RWPE2 (cell line): ENCODE measurements at regions not wholly inside any gene's neighbourhood (a gene's known extent, or its start where the extent isn't known, plus 50 kb on each side); places are given as distances from the start of the nearest gene placed in this dataset.

Experiments
- ATAC-seq: fragments of 200-7000 bp; cut with Tn5 transposase; 3 replicates; pipeline ENCODE4 v1.9.1; 2021; ENCODE audit warnings: low read depth
- DNase-seq: peaks from one replicate; pipeline ENCODE4 v3.0.0-alpha.2; 2020; ENCODE audit warnings: low spot score
- H3K27ac ChIP-seq: fragments of 450-650 bp; 2 replicates; pipeline ENCODE4 v1.5.1; 2017; ENCODE audit warnings: mild to moderate bottlenecking; ENCODE audit not compliant: poor library complexity, severe bottlenecking
- H3K27me3 ChIP-seq: fragments of 250-450 bp; sonication (Bioruptor Pico); 2 replicates; pipeline ENCODE4 v1.5.1; 2021; ENCODE audit warnings: mild to moderate bottlenecking, moderate library complexity; ENCODE audit not compliant: insufficient read depth, poor library complexity, severe bottlenecking
- H3K36me3 ChIP-seq: fragments of 250-450 bp; sonication (Bioruptor Pico); 2 replicates; pipeline ENCODE4 v1.5.1; 2020; ENCODE audit warnings: low read depth, mild to moderate bottlenecking, moderate library complexity
- H3K4me1 ChIP-seq: fragments of 250-450 bp; sonication (Bioruptor Pico); 2 replicates; pipeline ENCODE4 v1.5.1; 2021; ENCODE audit warnings: mild to moderate bottlenecking, moderate library complexity; ENCODE audit not compliant: insufficient read depth, poor library complexity, severe bottlenecking
- H3K4me3 ChIP-seq: fragments of 250-450 bp; sonication (Bioruptor Pico); 2 replicates; pipeline ENCODE4 v1.5.1; 2021; ENCODE audit warnings: mild to moderate bottlenecking, moderate library complexity; ENCODE audit not compliant: severe bottlenecking
- H3K9me3 ChIP-seq: fragments of 250-450 bp; sonication (Bioruptor Pico); 2 replicates; pipeline ENCODE4 v1.5.1; 2021; ENCODE audit warnings: mild to moderate bottlenecking, moderate library complexity; ENCODE audit not compliant: severe bottlenecking
- TF ChIP-seq, protein P1 (sequence below): fragments of 450-650 bp; IDR thresholded peaks from one replicate; pipeline ENCODE4 v1.5.1; 2017; ENCODE audit warnings: mild to moderate bottlenecking, moderate library complexity; ENCODE audit not compliant: poor library complexity, severe bottlenecking

DNA sequence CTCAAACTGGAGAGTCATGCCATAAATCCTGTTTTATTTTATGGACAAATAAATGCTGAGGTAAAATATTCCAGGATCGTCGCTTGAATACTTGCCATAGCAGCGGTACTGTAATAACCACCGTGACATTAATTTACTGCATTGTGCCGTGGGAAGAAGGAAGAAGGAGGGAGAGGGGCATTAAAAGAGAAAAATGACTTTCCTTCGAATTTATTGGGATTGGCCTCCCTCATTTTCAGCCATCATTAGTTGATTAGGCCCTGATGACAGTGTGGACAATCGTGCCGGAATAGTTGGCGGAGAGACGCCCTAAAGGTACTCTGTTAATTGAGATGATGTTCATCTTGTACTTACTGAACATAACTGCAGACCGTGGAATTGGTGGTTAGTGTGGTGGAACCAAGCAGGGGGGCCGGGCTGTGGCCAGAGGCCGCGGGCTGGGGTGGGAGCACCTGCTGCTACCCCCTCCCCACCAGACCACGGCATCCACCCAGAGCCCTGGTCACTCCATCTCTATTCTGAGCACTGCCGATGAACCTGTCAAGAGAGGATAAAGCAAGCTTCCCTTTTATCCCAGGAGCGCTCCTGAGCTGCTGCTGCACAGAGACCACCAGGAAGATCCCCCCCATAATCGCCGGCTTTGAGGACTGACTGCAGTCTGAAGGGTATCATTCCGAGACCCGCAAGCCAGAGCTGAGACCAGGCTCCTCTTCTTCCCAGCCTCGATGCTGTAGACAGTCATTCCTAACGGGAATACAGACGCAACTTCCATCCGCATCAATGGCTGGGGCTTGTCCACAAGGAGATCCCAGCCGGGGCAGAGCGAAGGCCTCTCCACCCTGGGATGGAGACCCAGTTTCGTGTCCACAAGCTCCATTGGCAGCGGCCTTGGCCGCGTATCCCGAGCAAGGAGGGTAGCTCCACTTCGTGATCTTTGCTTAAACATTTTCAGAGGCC, 168.3 kb upstream of the TSHZ3 start:
- TF ChIP-seq, protein P1, sequence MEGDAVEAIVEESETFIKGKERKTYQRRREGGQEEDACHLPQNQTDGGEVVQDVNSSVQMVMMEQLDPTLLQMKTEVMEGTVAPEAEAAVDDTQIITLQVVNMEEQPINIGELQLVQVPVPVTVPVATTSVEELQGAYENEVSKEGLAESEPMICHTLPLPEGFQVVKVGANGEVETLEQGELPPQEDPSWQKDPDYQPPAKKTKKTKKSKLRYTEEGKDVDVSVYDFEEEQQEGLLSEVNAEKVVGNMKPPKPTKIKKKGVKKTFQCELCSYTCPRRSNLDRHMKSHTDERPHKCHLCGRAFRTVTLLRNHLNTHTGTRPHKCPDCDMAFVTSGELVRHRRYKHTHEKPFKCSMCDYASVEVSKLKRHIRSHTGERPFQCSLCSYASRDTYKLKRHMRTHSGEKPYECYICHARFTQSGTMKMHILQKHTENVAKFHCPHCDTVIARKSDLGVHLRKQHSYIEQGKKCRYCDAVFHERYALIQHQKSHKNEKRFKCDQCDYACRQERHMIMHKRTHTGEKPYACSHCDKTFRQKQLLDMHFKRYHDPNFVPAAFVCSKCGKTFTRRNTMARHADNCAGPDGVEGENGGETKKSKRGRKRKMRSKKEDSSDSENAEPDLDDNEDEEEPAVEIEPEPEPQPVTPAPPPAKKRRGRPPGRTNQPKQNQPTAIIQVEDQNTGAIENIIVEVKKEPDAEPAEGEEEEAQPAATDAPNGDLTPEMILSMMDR, result no peak

GRCh38 chr19:31518216-31519020, 169.2 kb upstream of the TSHZ3 start:
- Histone ChIP-seq H3K36me3 (no peaks in the 10 kb centered on the region), H3K9me3 (no peaks in the 10 kb centered on the region), H3K4me3 (no peak overlapping the region), H3K27ac (no peak overlapping the region), H3K4me1 (no peaks in the 10 kb centered on the region), H3K27me3 (no peaks in the 10 kb centered on the region)
- DNase-seq (no peak), ATAC-seq (no peak)
- TF ChIP-seq, protein P1, result no peak

More for the DNA sequence above, 168.3 kb upstream of the TSHZ3 start:
- Histone ChIP-seq H3K27me3 (no peaks in the 10 kb centered on the region), H3K9me3 (no peaks in the 10 kb centered on the region), H3K4me3 (no peak overlapping the region), H3K27ac (no peak overlapping the region), H3K36me3 (no peaks in the 10 kb centered on the region), H3K4me1 (no peaks in the 10 kb centered on the region)
- DNase-seq, result no peak
- ATAC-seq, result no peak

DNA sequence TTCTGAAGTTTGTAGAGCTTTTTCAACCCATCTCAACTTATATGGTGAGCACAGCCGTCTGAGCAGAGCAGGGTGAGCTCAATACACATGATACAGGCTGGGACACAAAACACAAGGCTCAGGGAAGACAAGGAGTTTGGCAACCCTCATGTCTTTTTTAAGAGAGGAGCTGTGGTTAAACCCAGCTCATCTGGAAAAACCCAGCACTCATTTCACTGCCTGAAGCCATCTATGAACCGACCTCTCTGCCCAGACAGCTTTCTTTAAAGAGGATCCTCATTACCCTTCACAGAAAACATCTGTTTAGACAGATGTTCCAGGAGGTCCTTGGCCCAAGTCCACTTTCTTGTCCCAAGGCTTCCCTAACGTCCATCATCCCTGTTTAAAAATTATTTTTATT, 170.0 kb upstream of the TSHZ3 start:
- no peak overlapping the region for H3K27ac ChIP-seq
- H3K27me3 ChIP-seq, result no peaks in the 10 kb centered on the region
- no peak for DNase-seq
- H3K36me3 ChIP-seq, result no peaks in the 10 kb centered on the region
- TF ChIP-seq, protein P1, result no peak
- no peaks in the 10 kb centered on the region for H3K4me1 ChIP-seq
- H3K9me3 ChIP-seq, result no peaks in the 10 kb centered on the region
- H3K4me3 ChIP-seq, result no peak overlapping the region
- ATAC-seq, result no peak

GRCh38 chr19:31519908-31520307, 170.7 kb upstream of the TSHZ3 start:
- Histone ChIP-seq H3K4me1 (no peaks in the 10 kb centered on the region), H3K36me3 (no peaks in the 10 kb centered on the region), H3K27me3 (no peaks in the 10 kb centered on the region), H3K27ac (no peak overlapping the region), H3K4me3 (no peak overlapping the region), H3K9me3 (no peaks in the 10 kb centered on the region)
- ATAC-seq (no peak), DNase-seq (no peak)
- TF ChIP-seq, protein P1, result no peak
